ENCODE measurements at regions not wholly inside any gene's neighbourhood (a gene's known extent, or its start where the extent isn't known, plus 50 kb on each side); places are given as distances from the start of the nearest gene placed in this dataset.

DNA sequence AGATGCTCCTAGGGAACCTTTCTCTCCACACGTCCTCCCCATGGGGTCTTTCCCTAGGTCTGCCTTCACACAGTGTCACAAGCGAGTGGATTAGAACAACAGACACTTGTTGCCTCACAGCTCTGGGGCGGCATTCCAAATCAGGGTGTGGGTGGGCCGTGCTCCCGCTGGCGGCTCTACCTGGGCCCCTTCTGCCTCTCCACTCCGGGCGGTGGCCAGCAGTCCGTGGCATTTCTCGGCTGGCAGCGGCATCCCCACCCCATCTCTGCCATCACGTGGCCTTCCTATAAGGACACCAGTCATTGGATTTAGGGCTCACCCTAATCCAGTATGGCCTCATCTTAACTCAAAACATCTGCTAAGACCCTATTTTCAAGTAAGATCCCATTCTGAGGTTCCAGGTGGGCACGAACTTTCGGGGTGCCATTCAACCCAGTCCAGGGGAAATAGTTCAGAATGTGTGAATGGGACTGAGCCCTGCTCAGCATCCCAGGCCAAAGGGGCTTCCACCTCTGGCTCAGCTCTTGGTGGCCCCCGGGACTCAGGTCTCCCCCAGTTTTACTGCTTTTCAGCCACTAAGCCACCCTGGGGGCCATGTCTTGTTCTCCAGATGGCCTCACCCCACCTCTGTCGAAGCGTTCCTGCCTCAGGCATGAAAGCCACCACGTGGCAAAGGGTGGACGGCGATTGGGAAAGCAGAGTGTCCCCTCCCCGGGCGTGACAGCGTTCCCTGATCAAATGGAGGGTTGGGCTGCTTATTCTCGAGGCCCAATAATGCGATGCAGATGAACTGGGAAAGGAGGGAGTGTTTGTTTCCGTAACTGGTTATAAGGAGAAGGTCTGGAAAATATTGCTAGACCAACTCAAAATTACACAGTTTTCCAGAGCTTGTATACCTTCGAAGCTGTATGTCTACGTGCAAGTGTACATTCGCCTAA lies 350.0 kb downstream of the GLRX3 start:
- no peaks in the 10 kb centered on the region for H3K4me1 ChIP-seq
- H3K9me3 ChIP-seq, result no peaks in the 10 kb centered on the region
- TF ChIP-seq, protein P1, sequence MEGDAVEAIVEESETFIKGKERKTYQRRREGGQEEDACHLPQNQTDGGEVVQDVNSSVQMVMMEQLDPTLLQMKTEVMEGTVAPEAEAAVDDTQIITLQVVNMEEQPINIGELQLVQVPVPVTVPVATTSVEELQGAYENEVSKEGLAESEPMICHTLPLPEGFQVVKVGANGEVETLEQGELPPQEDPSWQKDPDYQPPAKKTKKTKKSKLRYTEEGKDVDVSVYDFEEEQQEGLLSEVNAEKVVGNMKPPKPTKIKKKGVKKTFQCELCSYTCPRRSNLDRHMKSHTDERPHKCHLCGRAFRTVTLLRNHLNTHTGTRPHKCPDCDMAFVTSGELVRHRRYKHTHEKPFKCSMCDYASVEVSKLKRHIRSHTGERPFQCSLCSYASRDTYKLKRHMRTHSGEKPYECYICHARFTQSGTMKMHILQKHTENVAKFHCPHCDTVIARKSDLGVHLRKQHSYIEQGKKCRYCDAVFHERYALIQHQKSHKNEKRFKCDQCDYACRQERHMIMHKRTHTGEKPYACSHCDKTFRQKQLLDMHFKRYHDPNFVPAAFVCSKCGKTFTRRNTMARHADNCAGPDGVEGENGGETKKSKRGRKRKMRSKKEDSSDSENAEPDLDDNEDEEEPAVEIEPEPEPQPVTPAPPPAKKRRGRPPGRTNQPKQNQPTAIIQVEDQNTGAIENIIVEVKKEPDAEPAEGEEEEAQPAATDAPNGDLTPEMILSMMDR (IDR thresholded peaks at IDR 0.05), result no peak
- intact Hi-C loops (cut with DNase I), result no loop called here
- no peak overlapping the region for H3K27ac ChIP-seq
- no peaks in the 10 kb centered on the region for H3K36me3 ChIP-seq
- H3K4me3 ChIP-seq, result no peak overlapping the region
- H3K27me3 ChIP-seq, result no peaks in the 10 kb centered on the region
- DNase-seq (ENCODE audit: low spot score in 2 of 2), result no peak

DNA sequence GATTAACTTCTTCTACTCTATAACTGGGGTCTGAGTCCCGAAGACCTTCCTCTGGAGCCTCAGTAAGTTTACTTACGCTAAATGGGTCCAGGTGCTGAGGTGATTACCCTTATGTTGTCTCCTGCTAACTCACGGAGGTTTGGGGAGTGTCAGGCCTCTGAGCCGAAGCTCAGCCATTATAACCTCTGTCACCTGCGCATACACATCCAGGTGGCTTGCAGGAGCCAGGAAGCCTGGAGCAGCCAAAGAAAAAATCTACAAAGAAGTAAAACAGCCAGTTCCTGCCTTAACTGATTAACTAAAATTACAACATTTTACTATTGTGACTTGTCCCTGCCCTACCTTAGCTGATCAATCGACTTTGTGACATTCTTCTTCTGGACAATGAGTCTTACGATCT lies 350.7 kb downstream of the GLRX3 start:
- Histone ChIP-seq H3K36me3 (no peaks in the 10 kb centered on the region), H3K27ac (no peak overlapping the region), H3K9me3 (no peaks in the 10 kb centered on the region), H3K27me3 (no peaks in the 10 kb centered on the region), H3K4me1 (no peaks in the 10 kb centered on the region), H3K4me3 (no peak overlapping the region)
- TF ChIP-seq, protein P1 (IDR thresholded peaks at IDR 0.05), result no peak
- DNase-seq (ENCODE audit: low spot score in 2 of 2), result no peak
- intact Hi-C loops (cut with DNase I), result no loop called here

DNA sequence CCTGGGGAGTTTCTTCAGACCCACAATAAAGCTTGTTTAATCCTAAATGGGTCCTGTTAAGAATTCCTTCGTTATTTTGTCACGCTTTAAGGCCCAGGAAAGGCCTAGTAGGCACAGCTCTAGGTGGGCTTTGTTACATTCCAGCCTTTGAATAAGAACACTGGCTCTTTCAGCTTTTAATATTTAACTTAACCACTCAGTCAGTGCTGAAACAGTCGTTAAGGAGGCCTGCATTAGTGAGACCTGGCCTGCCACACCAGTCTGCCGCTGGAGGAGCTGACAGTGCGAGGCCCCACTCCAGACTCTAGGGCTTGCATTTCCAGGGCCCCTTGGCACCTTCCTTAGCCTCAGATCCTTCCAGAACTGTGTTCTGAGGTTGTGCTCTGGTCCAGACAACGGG lies 351.4 kb downstream of the GLRX3 start:
- intact Hi-C loops (cut with DNase I), result no loop called here
- Histone ChIP-seq H3K36me3 (no peaks in the 10 kb centered on the region), H3K4me3 (no peak overlapping the region), H3K27ac (no peak overlapping the region), H3K27me3 (no peaks in the 10 kb centered on the region), H3K4me1 (no peaks in the 10 kb centered on the region), H3K9me3 (no peaks in the 10 kb centered on the region)
- no peak for DNase-seq (ENCODE audit: low spot score in 2 of 2)
- TF ChIP-seq, protein P1 (IDR thresholded peaks at IDR 0.05), result no peak

DNA sequence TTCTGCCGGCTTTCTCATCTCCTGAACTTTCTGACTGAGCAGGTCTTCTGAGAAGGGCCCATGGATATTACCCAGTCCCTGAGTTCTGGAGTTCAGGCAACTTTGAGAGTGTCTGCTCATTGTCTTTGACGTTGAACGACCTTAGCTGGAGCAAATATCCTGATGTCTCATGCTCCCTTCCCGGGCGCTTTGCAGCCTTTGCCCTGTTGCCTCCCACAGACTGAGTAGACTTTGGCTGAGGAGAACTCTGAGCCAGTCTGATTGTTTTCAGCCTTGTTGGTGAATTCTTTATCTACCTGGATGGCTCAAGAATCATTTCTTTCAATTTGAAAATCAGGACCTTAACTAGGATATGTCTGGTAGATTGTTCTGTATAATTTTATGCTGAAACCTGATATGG lies 353.7 kb downstream of the GLRX3 start:
- Histone ChIP-seq H3K4me3 (no peak overlapping the region), H3K4me1 (no peaks in the 10 kb centered on the region), H3K9me3 (no peaks in the 10 kb centered on the region), H3K27me3 (no peaks in the 10 kb centered on the region), H3K36me3 (no peaks in the 10 kb centered on the region), H3K27ac (no peak overlapping the region)
- TF ChIP-seq, protein P1 (IDR thresholded peaks at IDR 0.05), result no peak
- intact Hi-C loops (cut with DNase I), result no loop called here
- DNase-seq (ENCODE audit: low spot score in 2 of 2), result no peak

DNA sequence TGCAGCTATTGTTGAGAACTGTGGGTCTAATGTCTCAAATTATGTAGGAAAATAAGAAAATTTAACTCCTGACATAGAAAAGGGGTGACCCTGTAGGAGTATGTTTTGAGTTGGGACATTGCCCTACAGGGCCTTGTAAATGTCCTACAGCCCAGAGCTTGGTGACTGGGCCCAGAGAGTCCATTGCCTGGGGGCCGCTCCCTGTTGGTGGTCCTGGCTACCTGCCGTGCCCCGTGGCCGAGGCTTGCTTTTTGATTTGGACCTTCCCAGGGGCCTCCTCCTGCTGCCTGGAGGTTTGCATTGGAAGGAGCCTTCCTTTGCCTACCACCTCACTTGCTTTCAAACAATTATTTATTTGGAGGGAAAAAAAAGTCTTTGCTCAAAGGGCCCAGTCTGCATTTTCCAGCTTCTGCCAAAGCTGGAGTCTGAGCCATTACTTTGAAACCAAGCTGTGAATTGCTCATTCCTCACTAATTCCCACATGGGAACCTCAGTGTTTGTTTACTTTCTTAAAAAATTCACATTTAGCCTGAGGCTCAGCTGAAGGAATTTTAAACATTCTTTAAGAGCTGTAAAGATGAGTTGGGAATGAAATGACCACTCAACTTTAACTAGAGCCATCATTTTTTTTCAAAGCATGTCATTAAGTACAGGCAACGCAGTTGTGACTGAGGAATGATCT lies 355.0 kb downstream of the GLRX3 start:
- intact Hi-C loops (cut with DNase I), result no loop called here
- TF ChIP-seq, protein P1 (IDR thresholded peaks at IDR 0.05), result no peak
- Histone ChIP-seq H3K36me3 (no peaks in the 10 kb centered on the region), H3K27me3 (no peaks in the 10 kb centered on the region), H3K4me3 (no peak overlapping the region), H3K4me1 (no peaks in the 10 kb centered on the region), H3K9me3 (no peaks in the 10 kb centered on the region), H3K27ac (no peak overlapping the region)
- no peak for DNase-seq (ENCODE audit: low spot score in 2 of 2)

Data from ascending aorta (tissue), 2 donors.